IMR-90 (cell line): ENCODE measurements at regions not wholly inside any gene's neighbourhood (a gene's known extent, or its start where the extent isn't known, plus 50 kb on each side); places are given as distances from the start of the nearest gene placed in this dataset.

ENCODE experiments used
- ATAC-seq: fragments of 200-7000 bp; cut with Tn5 transposase; 2 replicates; pipeline ENCODE4 v1.9.1; 2020; ENCODE audit warnings: low read depth, mild to moderate bottlenecking, moderate library complexity
- BruUV-seq: library from RNA; stranded (reverse); fragments of 400-500 nt; replicated peaks from 2 replicates; lab custom pipeline; 2021; lab: Mats Ljungman, UMichigan
- CTCF ChIA-PET: fragments of 300-600 bp; formaldehyde crosslinking; extraction: SDS; loops from one replicate; lab custom pipeline; 2021; ENCODE audit warnings: antibody characterized with exemption; lab: Yijun Ruan, JAX
- POLR2A ChIA-PET: fragments of 300-600 bp; sonication (Branson Sonifier 250); formaldehyde crosslinking; loops from one replicate; lab custom pipeline; 2022; ENCODE audit warnings: antibody characterized with exemption; ENCODE audit not compliant: unreplicated experiment; lab: Charles Lee
- DNase-seq: peaks from one replicate; pipeline ENCODE4 v3.0.0; 2013
- H2AFZ ChIP-seq: replicated peaks from 2 replicates; pipeline ENCODE3; 2013; ENCODE audit warnings: low read length, mild to moderate bottlenecking; ENCODE audit not compliant: poor library complexity
- H2AK5ac ChIP-seq: 2 replicates; pipeline ENCODE4 v1.6.1; 2013; ENCODE audit warnings: low read depth, low read length, inconsistent platforms
- H2AK9ac ChIP-seq: replicated peaks from 2 replicates; pipeline ENCODE3; 2013; ENCODE audit warnings: mild to moderate bottlenecking, low read depth, low read length, moderate library complexity; ENCODE audit not compliant: poor library complexity
- H2BK120ac ChIP-seq: 2 replicates; pipeline ENCODE4 v1.6.1; 2013; ENCODE audit warnings: low read depth, low read length, inconsistent platforms
- H2BK15ac ChIP-seq: 3 replicates; pipeline ENCODE4 v1.6.1; 2013; ENCODE audit warnings: low read depth, low read length, inconsistent platforms
- H2BK20ac ChIP-seq: 2 replicates; pipeline ENCODE4 v1.6.1; 2013; ENCODE audit warnings: low read depth, mild to moderate bottlenecking, inconsistent platforms, low read length, moderate library complexity
- H2BK5ac ChIP-seq: 2 replicates; pipeline ENCODE4 v1.6.1; 2013; ENCODE audit warnings: mild to moderate bottlenecking, low read depth, low read length, inconsistent platforms; ENCODE audit not compliant: poor library complexity, severe bottlenecking
- H3K14ac ChIP-seq: replicated peaks from 2 replicates; pipeline ENCODE4 v1.6.1; 2013; ENCODE audit warnings: low read depth, low read length, inconsistent platforms
- H3K18ac ChIP-seq: 2 replicates; pipeline ENCODE4 v1.6.1; 2013; ENCODE audit warnings: low read depth, low read length, control low read depth
- H3K23ac ChIP-seq: 2 replicates; pipeline ENCODE4 v1.6.1; 2013; ENCODE audit warnings: low read depth, low read length, inconsistent platforms
- H3K27ac ChIP-seq: 2 replicates; pipeline ENCODE4 v1.5.1; 2013; ENCODE audit warnings: mild to moderate bottlenecking, control low read depth, low read length; ENCODE audit not compliant: insufficient read depth
- H3K27me3 ChIP-seq: 2 replicates; pipeline ENCODE4 v1.6.1; 2013; ENCODE audit warnings: low read length; ENCODE audit not compliant: control insufficient read depth, insufficient read depth
- H3K36me3 ChIP-seq: 2 replicates; pipeline ENCODE4 v1.6.1; 2013; ENCODE audit warnings: low read length, mixed read lengths; ENCODE audit not compliant: control insufficient read depth, insufficient read depth
- H3K4ac ChIP-seq: 2 replicates; pipeline ENCODE4 v1.6.1; 2013; ENCODE audit warnings: low read depth, low read length, inconsistent platforms
- H3K4me1 ChIP-seq: 2 replicates; pipeline ENCODE4 v1.6.1; 2013; ENCODE audit warnings: low read length, mixed read lengths; ENCODE audit not compliant: control insufficient read depth, insufficient read depth
- H3K4me2 ChIP-seq: 2 replicates; pipeline ENCODE4 v1.6.1; 2013; ENCODE audit warnings: low read depth, mild to moderate bottlenecking, control low read depth, low read length, moderate library complexity
- H3K4me3 ChIP-seq: 2 replicates; pipeline ENCODE4 v1.5.1; 2013; ENCODE audit warnings: low read depth, mild to moderate bottlenecking, control low read depth, low read length, moderate library complexity; ENCODE audit not compliant: insufficient read depth
- H3K56ac ChIP-seq: 2 replicates; pipeline ENCODE4 v1.6.1; 2013; ENCODE audit warnings: low read length, inconsistent platforms; ENCODE audit not compliant: insufficient read depth; ENCODE audit errors: extremely low read depth
- H3K79me1 ChIP-seq, 2 experiments: 2 replicates each; pipeline ENCODE4 v1.6.1; 2013; ENCODE audit warnings: low read length in 2 of 2, inconsistent platforms in 1 of 2, low read depth in 1 of 2
- H3K9ac ChIP-seq: 2 replicates; pipeline ENCODE4 v1.6.1; 2013; ENCODE audit warnings: low read depth, low read length, control low read depth
- H3K9me1 ChIP-seq: 2 replicates; pipeline ENCODE4 v1.6.1; 2013; ENCODE audit warnings: low read length, inconsistent platforms; ENCODE audit not compliant: insufficient read depth
- H3K9me3 ChIP-seq: 2 replicates; pipeline ENCODE4 v1.6.1; 2013; ENCODE audit warnings: low read length; ENCODE audit not compliant: control insufficient read depth, insufficient read depth
- H4K20me1 ChIP-seq: 2 replicates; pipeline ENCODE4 v1.6.1; 2013; ENCODE audit warnings: low read length, inconsistent platforms; ENCODE audit not compliant: insufficient read depth
- H4K5ac ChIP-seq: 2 replicates; pipeline ENCODE4 v1.6.1; 2013; ENCODE audit warnings: mild to moderate bottlenecking, low read depth, low read length, control low read depth
- H4K8ac ChIP-seq, 2 experiments: 2 replicates each; pipeline ENCODE4 v1.6.1; 2013; ENCODE audit warnings: low read depth in 2 of 2, low read length in 2 of 2, control low read depth in 1 of 2, inconsistent platforms in 1 of 2
- H4K91ac ChIP-seq: 2 replicates; pipeline ENCODE4 v1.6.1; 2013; ENCODE audit warnings: low read depth, low read length, inconsistent platforms; ENCODE audit not compliant: insufficient read depth
- CHD1 ChIP-seq: IDR thresholded peaks from 2 replicates; pipeline ENCODE4 v1.6.1; 2012; ENCODE audit warnings: low read depth, low read length, improper control_type of control experiment
- RFX5 ChIP-seq: IDR thresholded peaks from 2 replicates; pipeline ENCODE4 v1.8.0; 2012; ENCODE audit warnings: low read depth, mild to moderate bottlenecking, low read length, moderate library complexity
- WGBS, 2 experiments: methylation state at CpG; one replicate each; pipeline versions ENCODE4 v1.1.5 to v1.1.7; 2013; ENCODE audit warnings: missing lambda C conversion rate in 2 of 2; ENCODE audit not compliant: insufficient read length in 1 of 2; ENCODE audit errors: extremely low coverage in 2 of 2; 5-methylcytosine and 5-hydroxymethylcytosine counted together
- dilution Hi-C: fragments of 300-500 bp; cut with HindIII; formaldehyde crosslinking; loops from one replicate; pipeline ENCODE4 v1.14.3; 2018; ENCODE audit warnings: low sequenced_read_pairs; ENCODE audit not compliant: unreplicated experiment
- in situ Hi-C: fragments of 300-500 bp; cut with MboI; formaldehyde crosslinking; loops from 3 replicates; pipeline ENCODE4 v1.14.3; 2019; ENCODE audit warnings: low sequenced_read_pairs, inconsistent platforms, mixed read lengths
- intact Hi-C: fragments of 100-400 bp; cut with micrococcal nuclease; formaldehyde crosslinking; loops from 2 replicates; pipeline ENCODE4 v1.10.0; 2022

- no peak overlapping the region for H3K18ac ChIP-seq
- no peak overlapping the region for H3K4me3 ChIP-seq
- H3K14ac ChIP-seq, result no peak overlapping the region
- intact Hi-C loops (no loop called here), dilution Hi-C loops (no loop called here), in situ Hi-C loops (no loop called here)
- H3K4me2 ChIP-seq, result no peak overlapping the region
- BruUV-seq, result no TSS peak
- ChIA-PET CTCF (no interaction called here), POLR2A (interaction anchor here (0.5 kb wide), 1 partner anchor 79 kb away, joined by 12 read pairs; no protein-coding TSS in a partner anchor)
- H3K27ac ChIP-seq, result no peak overlapping the region
- no peak overlapping the region for H3K4ac ChIP-seq
- peaks cover 2% of the 10 kb centered on the region; the same call in 1 of the 2 replicates for H3K9me1 ChIP-seq
- H3K4me1 ChIP-seq, result peaks cover 6% of the 10 kb centered on the region
- DNase-seq, result no peak
- no peaks in the 10 kb centered on the region for H3K9me3 ChIP-seq
- H4K91ac ChIP-seq, result no peak overlapping the region
- H3K23ac ChIP-seq, result no peak overlapping the region
- no peak overlapping the region for H2BK15ac ChIP-seq
- TF ChIP-seq CHD1, result no peak
- TF ChIP-seq RFX5, result no peak
- H4K8ac ChIP-seq, result no peak overlapping the region
- H2BK20ac ChIP-seq, result no peak overlapping the region
- H4K20me1 ChIP-seq, result no peaks in the 10 kb centered on the region
- ATAC-seq, result no peak
- WGBS, 2 experiments, result no CpG with 5 or more reads among the region's 6 CpGs
- no peak overlapping the region for H2BK5ac ChIP-seq
- no peak overlapping the region for H2AFZ ChIP-seq
- no peak overlapping the region for H3K56ac ChIP-seq
- H3K9ac ChIP-seq, result no peak overlapping the region
- no peak overlapping the region for H2AK9ac ChIP-seq
- H3K27me3 ChIP-seq, result no peaks in the 10 kb centered on the region
- no peak overlapping the region for H2AK5ac ChIP-seq
- H3K79me1 ChIP-seq, result no peaks in the 10 kb centered on the region
- no peaks in the 10 kb centered on the region for H3K36me3 ChIP-seq
- H2BK120ac ChIP-seq, result no peak overlapping the region
- no peak overlapping the region for H4K5ac ChIP-seq
These were observed 460.8 kb downstream of the DMAC1 start for GRCh38 chr9:7338586-7339281.
